Astrocyte (in vitro differentiated cells and primary cell): ENCODE measurements at regions not wholly inside any gene's neighbourhood (a gene's known extent, or its start where the extent isn't known, plus 50 kb on each side); places are given as distances from the start of the nearest gene placed in this dataset.

Source experiments
- DNase-seq: peaks from one replicate; pipeline ENCODE4 v3.0.0-alpha.2; 2010; ENCODE audit warnings: low read depth
- FAIRE-seq: peaks from 2 replicates; lab custom pipeline; 2011; peaks lifted over from hg19 to GRCh38; lab: Jason Lieb, UNC
- H2AFZ ChIP-seq: 2 replicates; pipeline ENCODE4 v1.6.0; 2012; ENCODE audit warnings: low read depth, low read length, inconsistent platforms
- H3K27ac ChIP-seq: 2 replicates; pipeline ENCODE4 v1.5.1; 2011; ENCODE audit warnings: low read depth, low read length, inconsistent platforms
- H3K27me3 ChIP-seq: 2 replicates; pipeline ENCODE4 v1.6.0; 2011; ENCODE audit warnings: low read length, inconsistent platforms; ENCODE audit not compliant: insufficient read depth
- H3K36me3 ChIP-seq: 2 replicates; pipeline ENCODE4 v1.5.1; 2011; ENCODE audit warnings: low read length, inconsistent platforms; ENCODE audit not compliant: insufficient read depth
- H3K4me1 ChIP-seq: 2 replicates; pipeline ENCODE4 v1.5.1; 2011; ENCODE audit warnings: low read length, inconsistent platforms; ENCODE audit not compliant: insufficient read depth
- H3K4me2 ChIP-seq: 2 replicates; pipeline ENCODE4 v1.6.0; 2012; ENCODE audit warnings: low read length, inconsistent platforms
- H3K4me3 ChIP-seq: 2 replicates; pipeline ENCODE4 v1.5.1; 2011; ENCODE audit warnings: low read depth, mild to moderate bottlenecking, low read length, inconsistent platforms; ENCODE audit not compliant: insufficient read depth
- H3K79me2 ChIP-seq: 2 replicates; pipeline ENCODE4 v1.6.0; 2012; ENCODE audit warnings: mild to moderate bottlenecking, low read length, inconsistent platforms; ENCODE audit not compliant: insufficient read depth
- H3K9ac ChIP-seq: 2 replicates; pipeline ENCODE4 v1.6.0; 2012; ENCODE audit warnings: mild to moderate bottlenecking, low read length, inconsistent platforms
- H3K9me3 ChIP-seq: 2 replicates; pipeline ENCODE4 v1.5.1; 2012; ENCODE audit warnings: low read depth, mild to moderate bottlenecking, low read length, inconsistent platforms; ENCODE audit not compliant: insufficient read depth
- H4K20me1 ChIP-seq: 2 replicates; pipeline ENCODE4 v1.6.0; 2012; ENCODE audit warnings: low read length, inconsistent platforms; ENCODE audit not compliant: insufficient read depth
- H3K27ac Mint-ChIP-seq: one replicate; pipeline ENCODE4 v1.8.0; 2021; ENCODE audit warnings: mild to moderate bottlenecking, mixed read lengths; ENCODE audit not compliant: unreplicated experiment
- H3K27me3 Mint-ChIP-seq: one replicate; pipeline ENCODE4 v1.8.0; 2021; ENCODE audit warnings: low read depth, mixed read lengths; ENCODE audit not compliant: unreplicated experiment
- H3K36me3 Mint-ChIP-seq: one replicate; pipeline ENCODE4 v1.8.0; 2021; ENCODE audit warnings: low read depth, mixed read lengths; ENCODE audit not compliant: unreplicated experiment
- H3K4me1 Mint-ChIP-seq: one replicate; pipeline ENCODE4 v1.8.0; 2021; ENCODE audit warnings: low read depth, mixed read lengths; ENCODE audit not compliant: unreplicated experiment
- H3K4me3 Mint-ChIP-seq: one replicate; pipeline ENCODE4 v1.8.0; 2021; ENCODE audit warnings: mild to moderate bottlenecking, moderate library complexity, mixed read lengths; ENCODE audit not compliant: unreplicated experiment
- H3K9me3 Mint-ChIP-seq: one replicate; pipeline ENCODE4 v1.8.0; 2021; ENCODE audit warnings: mild to moderate bottlenecking, mixed read lengths; ENCODE audit not compliant: unreplicated experiment
- EZH2 ChIP-seq: IDR thresholded peaks from 2 replicates; pipeline ENCODE4 v1.6.1; 2012; ENCODE audit warnings: mild to moderate bottlenecking, low read length, inconsistent platforms; ENCODE audit not compliant: insufficient read depth
- TF ChIP-seq, protein P1 (sequence below): IDR thresholded peaks from 2 replicates; pipeline ENCODE4 v1.5.1; 2011; ENCODE audit warnings: low read depth, mild to moderate bottlenecking, inconsistent platforms, low read length, moderate library complexity; ENCODE audit not compliant: insufficient read depth

DNA sequence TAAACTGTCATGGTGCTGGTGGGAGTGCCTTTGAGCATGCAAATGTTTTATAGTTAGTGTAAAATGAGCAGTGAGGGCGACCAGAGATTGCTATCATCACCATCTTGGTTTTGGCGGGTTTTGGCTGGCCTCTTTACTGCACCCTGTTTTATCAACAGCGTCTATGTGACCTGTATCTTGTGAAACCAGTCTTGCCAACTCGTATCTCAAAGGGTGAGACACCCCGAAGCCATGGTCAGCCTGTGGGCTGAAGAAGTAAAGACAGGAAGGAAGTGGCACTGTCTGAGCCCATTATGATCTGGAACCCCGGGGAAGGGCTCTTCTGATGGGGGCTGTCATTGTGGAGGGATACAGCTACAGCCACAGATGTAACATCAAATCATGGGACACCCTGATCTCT, 81.5 kb upstream of the FAM216B start:
- Histone ChIP-seq H3K36me3 (no peaks in the 10 kb centered on the region), H3K27ac (no peak overlapping the region), H2AFZ (no peak overlapping the region), H3K9ac (no peak overlapping the region), H4K20me1 (no peaks in the 10 kb centered on the region), H3K9me3 (no peaks in the 10 kb centered on the region), H3K27me3 (peaks cover 4% of the 10 kb centered on the region), H3K4me1 (peaks cover 3% of the 10 kb centered on the region), H3K79me2 (no peaks in the 10 kb centered on the region), H3K4me3 (no peak overlapping the region), H3K4me2 (no peak overlapping the region)
- FAIRE-seq (no peak), DNase-seq (no peak)
- H3K4me3 Mint-ChIP-seq: no peak overlapping the region
- peaks cover 7% of the 10 kb centered on the region for H3K4me1 Mint-ChIP-seq
- no peak overlapping the region for H3K27ac Mint-ChIP-seq
- TF ChIP-seq EZH2: no peak
- TF ChIP-seq, protein P1, sequence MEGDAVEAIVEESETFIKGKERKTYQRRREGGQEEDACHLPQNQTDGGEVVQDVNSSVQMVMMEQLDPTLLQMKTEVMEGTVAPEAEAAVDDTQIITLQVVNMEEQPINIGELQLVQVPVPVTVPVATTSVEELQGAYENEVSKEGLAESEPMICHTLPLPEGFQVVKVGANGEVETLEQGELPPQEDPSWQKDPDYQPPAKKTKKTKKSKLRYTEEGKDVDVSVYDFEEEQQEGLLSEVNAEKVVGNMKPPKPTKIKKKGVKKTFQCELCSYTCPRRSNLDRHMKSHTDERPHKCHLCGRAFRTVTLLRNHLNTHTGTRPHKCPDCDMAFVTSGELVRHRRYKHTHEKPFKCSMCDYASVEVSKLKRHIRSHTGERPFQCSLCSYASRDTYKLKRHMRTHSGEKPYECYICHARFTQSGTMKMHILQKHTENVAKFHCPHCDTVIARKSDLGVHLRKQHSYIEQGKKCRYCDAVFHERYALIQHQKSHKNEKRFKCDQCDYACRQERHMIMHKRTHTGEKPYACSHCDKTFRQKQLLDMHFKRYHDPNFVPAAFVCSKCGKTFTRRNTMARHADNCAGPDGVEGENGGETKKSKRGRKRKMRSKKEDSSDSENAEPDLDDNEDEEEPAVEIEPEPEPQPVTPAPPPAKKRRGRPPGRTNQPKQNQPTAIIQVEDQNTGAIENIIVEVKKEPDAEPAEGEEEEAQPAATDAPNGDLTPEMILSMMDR: no peak
- H3K36me3 Mint-ChIP-seq: no peaks in the 10 kb centered on the region
- H3K27me3 Mint-ChIP-seq: no peaks in the 10 kb centered on the region
- peaks cover 6% of the 10 kb centered on the region for H3K9me3 Mint-ChIP-seq

DNA sequence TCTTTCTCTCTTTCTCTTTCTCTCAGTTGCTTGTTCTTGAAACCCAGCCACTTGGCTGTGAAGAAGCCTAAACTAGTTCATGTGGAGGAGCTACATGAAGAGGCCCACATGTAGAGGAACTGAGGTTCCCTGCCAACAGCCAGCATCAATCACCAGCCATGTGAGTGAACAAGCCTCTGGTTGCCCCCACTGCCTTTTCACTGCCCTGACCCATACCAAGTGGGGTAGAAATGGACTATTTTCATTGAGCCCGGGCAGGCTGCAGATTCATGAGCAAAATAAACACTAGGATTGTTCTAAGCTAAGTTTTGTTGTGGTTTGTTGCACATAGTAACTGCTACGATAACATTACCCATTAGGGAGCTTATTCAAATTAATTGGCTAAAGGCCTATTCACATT, 78.7 kb upstream of the FAM216B start:
- TF ChIP-seq, protein P1: no peak
- no peak for TF ChIP-seq EZH2
- Mint-ChIP-seq H3K4me3 (no peak overlapping the region), H3K4me1 (peaks cover 8% of the 10 kb centered on the region), H3K27me3 (no peaks in the 10 kb centered on the region), H3K27ac (no peak overlapping the region), H3K36me3 (no peaks in the 10 kb centered on the region), H3K9me3 (peaks cover 7% of the 10 kb centered on the region)
- Histone ChIP-seq H3K36me3 (no peaks in the 10 kb centered on the region), H3K79me2 (no peaks in the 10 kb centered on the region), H3K4me2 (no peak overlapping the region), H3K27me3 (peaks cover 4% of the 10 kb centered on the region), H3K9ac (no peak overlapping the region), H4K20me1 (no peaks in the 10 kb centered on the region), H3K9me3 (no peaks in the 10 kb centered on the region), H3K4me1 (no peaks in the 10 kb centered on the region), H3K4me3 (no peak overlapping the region), H2AFZ (no peak overlapping the region), H3K27ac (no peak overlapping the region)
- FAIRE-seq (no peak), DNase-seq (peak; percentile 13)

DNA sequence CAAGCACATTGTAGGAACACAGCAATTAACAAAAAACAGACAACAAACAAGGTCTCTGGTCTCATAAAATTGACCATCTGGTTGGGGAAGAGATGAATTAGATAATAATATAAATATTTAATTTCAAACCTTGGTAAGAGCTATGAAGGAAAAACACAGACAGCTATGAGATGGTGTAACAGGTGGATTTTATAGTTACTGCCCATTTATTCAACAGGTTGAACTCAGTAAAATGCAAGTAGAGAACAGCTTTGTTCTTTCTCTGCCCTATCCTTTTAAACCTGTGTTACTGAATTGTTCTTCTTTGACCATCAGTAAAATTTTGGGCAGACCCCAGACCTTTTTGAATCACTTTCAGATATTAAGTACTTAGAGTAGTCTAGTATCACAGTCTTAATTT, 77.6 kb upstream of the FAM216B start:
- H4K20me1 ChIP-seq: no peaks in the 10 kb centered on the region
- Mint-ChIP-seq H3K4me1 (peaks cover 11% of the 10 kb centered on the region), H3K27ac (no peak overlapping the region), H3K4me3 (no peak overlapping the region), H3K9me3 (peaks cover 5% of the 10 kb centered on the region), H3K27me3 (no peaks in the 10 kb centered on the region), H3K36me3 (no peaks in the 10 kb centered on the region)
- no peaks in the 10 kb centered on the region for H3K36me3 ChIP-seq
- FAIRE-seq (no peak), DNase-seq (no peak)
- no peak overlapping the region for H3K9ac ChIP-seq
- no peaks in the 10 kb centered on the region for H3K9me3 ChIP-seq
- H3K79me2 ChIP-seq: no peaks in the 10 kb centered on the region
- TF ChIP-seq EZH2: no peak
- TF ChIP-seq, protein P1: no peak
- no peak overlapping the region for H3K4me2 ChIP-seq
- no peak overlapping the region for H3K4me3 ChIP-seq
- H2AFZ ChIP-seq: no peak overlapping the region
- peaks cover 4% of the 10 kb centered on the region for H3K27me3 ChIP-seq
- H3K4me1 ChIP-seq: no peaks in the 10 kb centered on the region
- no peak overlapping the region for H3K27ac ChIP-seq
